ENCODE measurements at regions not wholly inside any gene's neighbourhood (a gene's known extent, or its start where the extent isn't known, plus 50 kb on each side); places are given as distances from the start of the nearest gene placed in this dataset.

DNA sequence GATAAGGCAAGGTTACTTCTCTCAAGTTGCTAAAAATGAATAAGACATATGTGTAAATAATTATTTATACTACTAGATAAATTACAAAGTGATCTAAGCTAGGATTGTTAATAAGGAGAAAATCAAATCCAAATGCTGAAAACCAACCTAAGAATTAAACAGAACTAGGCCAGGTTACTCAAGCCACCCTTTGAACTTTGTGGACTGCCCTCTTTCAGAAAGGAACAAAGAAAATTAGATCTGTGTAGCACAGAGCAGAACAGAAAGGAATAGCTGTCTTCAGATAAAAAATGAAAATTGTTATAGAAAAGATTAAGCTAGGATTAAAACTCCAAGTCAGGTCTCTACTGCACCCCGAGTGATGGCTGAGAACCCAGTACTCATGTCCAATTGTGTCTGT lies 158.2 kb upstream of the LRIG1 start:
- no peak for DNase-seq (ENCODE audit: low read depth)
- H3K4me3 ChIP-seq (ENCODE audit: low read length), result no peak overlapping the region
- TF ChIP-seq, protein P1, sequence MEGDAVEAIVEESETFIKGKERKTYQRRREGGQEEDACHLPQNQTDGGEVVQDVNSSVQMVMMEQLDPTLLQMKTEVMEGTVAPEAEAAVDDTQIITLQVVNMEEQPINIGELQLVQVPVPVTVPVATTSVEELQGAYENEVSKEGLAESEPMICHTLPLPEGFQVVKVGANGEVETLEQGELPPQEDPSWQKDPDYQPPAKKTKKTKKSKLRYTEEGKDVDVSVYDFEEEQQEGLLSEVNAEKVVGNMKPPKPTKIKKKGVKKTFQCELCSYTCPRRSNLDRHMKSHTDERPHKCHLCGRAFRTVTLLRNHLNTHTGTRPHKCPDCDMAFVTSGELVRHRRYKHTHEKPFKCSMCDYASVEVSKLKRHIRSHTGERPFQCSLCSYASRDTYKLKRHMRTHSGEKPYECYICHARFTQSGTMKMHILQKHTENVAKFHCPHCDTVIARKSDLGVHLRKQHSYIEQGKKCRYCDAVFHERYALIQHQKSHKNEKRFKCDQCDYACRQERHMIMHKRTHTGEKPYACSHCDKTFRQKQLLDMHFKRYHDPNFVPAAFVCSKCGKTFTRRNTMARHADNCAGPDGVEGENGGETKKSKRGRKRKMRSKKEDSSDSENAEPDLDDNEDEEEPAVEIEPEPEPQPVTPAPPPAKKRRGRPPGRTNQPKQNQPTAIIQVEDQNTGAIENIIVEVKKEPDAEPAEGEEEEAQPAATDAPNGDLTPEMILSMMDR (IDR thresholded peaks at IDR 0.05; ENCODE audit: insufficient read depth, low read depth, low read length, missing control alignments), result no peak

DNA sequence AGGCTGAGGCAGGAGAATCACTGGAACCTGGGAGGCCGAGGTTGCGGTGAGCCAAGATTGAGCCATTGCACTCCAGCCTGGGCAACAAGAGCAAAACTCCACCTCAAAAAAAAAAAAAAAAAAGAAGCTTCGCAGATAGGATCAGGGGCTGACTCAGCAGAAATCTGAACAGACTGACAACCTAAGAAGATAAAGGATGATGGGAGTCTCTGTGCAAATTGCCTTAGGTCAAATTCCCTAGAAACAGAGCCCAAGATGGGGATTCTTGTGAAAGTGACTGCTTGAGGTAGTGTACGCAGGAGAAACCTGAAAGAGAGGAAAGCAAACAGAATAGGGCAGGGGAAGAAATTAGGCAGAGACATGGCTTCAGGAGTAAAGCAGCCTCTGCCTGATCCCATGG lies 160.8 kb upstream of the LRIG1 start:
- DNase-seq (ENCODE audit: low read depth), result no peak
- no peak overlapping the region for H3K4me3 ChIP-seq (ENCODE audit: low read length)
- TF ChIP-seq, protein P1 (IDR thresholded peaks at IDR 0.05; ENCODE audit: insufficient read depth, low read depth, low read length, missing control alignments), result no peak

DNA sequence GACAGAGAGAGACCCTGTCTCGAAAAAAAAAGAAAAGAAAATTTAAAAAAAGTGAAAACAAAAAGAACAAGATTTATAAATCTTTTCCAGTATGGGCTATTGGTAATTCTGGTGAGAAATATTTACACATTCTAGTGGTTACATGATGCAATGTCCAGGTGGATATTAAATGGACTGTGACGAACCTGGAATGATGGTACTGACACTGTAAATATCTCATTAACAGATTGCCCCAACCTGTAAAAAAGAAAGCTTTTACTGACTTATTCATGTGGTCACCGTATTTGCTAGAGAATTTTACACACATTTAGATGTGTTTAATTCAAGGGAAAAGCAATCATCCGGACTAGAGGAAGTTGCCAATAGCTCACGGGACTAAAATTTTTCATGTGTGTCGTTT lies 162.1 kb upstream of the LRIG1 start:
- TF ChIP-seq, protein P1 (IDR thresholded peaks at IDR 0.05; ENCODE audit: insufficient read depth, low read depth, low read length, missing control alignments), result no peak
- no peak for DNase-seq (ENCODE audit: low read depth)
- no peak overlapping the region for H3K4me3 ChIP-seq (ENCODE audit: low read length)

DNA sequence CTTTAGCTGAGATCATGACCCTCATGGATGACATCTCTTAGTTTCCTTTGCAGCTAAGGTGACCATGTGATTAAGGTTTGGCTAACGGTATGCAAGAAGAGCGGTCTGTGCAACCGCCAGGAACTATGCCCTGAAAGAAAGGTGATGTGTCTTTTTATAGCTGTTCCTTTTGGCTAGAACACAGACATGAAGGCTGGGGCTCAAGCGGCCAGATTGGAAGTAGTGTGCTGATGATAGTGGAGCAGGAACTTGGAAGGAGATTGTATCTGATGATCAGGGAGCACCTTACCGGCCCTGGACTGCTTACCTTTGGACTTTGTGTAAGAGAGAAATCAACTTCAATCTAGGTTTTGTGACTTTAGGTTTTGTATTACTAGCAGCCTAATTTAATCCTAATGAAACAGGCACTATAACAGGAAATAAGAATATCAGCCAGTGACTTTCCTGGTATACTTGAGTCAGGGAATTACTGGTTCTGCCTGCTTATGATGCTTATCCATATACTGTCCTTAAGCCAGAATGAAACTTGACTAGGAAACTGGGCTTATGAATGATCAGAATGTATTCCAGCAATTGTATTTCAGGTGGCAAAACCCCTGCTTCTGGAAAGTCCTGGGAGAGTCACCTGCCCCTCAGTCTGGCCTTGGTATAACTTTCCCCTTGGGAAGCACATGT lies 164.3 kb upstream of the LRIG1 start:
- DNase-seq (ENCODE audit: low read depth), result peak; percentile 15
- TF ChIP-seq, protein P1 (IDR thresholded peaks at IDR 0.05; ENCODE audit: insufficient read depth, low read depth, low read length, missing control alignments), result no peak
- no peak overlapping the region for H3K4me3 ChIP-seq (ENCODE audit: low read length)

DNA sequence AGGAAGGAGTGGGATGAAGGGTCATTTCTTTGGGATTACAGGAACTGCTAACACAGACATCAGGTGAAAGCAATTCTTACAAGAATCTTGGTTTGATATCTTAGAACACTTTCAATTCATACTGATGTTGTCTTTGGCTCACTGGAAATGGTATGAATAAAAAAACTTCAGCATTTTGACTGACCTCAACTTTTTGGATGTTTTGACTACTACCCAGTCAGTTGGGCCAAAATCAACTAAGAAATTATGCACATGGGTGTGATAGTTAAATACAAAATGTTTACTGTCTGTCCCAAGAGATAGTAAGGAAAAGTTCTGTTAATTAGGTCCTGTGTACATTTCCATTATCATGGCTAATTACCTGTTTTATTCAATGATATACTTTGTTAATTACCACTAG lies 165.5 kb upstream of the LRIG1 start:
- TF ChIP-seq, protein P1 (IDR thresholded peaks at IDR 0.05; ENCODE audit: insufficient read depth, low read depth, low read length, missing control alignments), result no peak
- H3K4me3 ChIP-seq (ENCODE audit: low read length), result no peak overlapping the region
- DNase-seq (ENCODE audit: low read depth), result no peak

DNA sequence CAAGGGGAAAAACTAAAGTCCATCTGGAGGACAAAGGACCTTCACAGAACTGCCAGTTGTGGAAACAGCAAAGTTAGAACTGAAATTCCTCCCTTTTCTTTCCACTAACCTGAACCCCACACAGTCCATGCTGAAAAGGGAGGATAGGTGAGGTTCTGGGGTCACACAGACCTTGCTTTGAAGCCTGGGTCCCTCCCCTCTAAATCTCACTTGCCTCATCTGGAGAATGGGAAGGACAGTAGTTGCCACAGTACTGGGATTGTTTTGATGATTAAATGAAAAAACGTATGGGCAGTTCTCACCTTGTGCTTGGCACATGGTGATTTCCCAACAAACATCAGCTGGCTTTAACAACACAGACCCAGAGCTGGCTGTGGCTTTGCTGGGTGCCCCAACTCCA lies 166.4 kb upstream of the LRIG1 start:
- TF ChIP-seq, protein P1 (IDR thresholded peaks at IDR 0.05; ENCODE audit: insufficient read depth, low read depth, low read length, missing control alignments), result no peak
- no peak overlapping the region for H3K4me3 ChIP-seq (ENCODE audit: low read length)
- DNase-seq (ENCODE audit: low read depth), result no peak

DNA sequence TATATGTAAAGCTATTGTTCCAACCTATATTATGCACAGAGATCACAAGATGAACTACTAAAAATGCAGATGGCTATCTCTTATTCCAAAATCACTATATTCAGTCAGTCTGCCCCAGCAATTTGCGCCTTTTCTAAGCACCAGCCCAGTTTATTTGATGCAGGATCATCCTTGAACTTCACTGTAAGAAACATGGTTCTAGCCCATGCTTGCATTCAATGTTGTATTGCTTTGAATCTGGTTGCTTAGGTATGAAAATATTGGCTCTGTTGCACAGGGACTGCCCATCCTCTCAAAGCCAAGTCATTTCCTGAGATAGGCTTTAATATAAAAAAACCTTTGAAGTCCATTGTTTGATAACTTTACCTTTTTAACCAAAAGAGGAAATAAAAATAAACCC lies 170.5 kb upstream of the LRIG1 start:
- TF ChIP-seq, protein P1 (IDR thresholded peaks at IDR 0.05; ENCODE audit: insufficient read depth, low read depth, low read length, missing control alignments), result no peak
- H3K4me3 ChIP-seq (ENCODE audit: low read length), result no peak overlapping the region
- DNase-seq (ENCODE audit: low read depth), result no peak
